Nephron (organoid): ENCODE measurements at regions not wholly inside any gene's neighbourhood (a gene's known extent, or its start where the extent isn't known, plus 50 kb on each side); places are given as distances from the start of the nearest gene placed in this dataset.

Experiments used
- H3K27ac Mint-ChIP-seq, 3 experiments: 2 replicates each; pipeline ENCODE4 v1.8.0; 2020; ENCODE audit warnings: mixed read lengths in 3 of 3, mild to moderate bottlenecking in 2 of 3, moderate library complexity in 1 of 3
- H3K27me3 Mint-ChIP-seq: 2 replicates; pipeline ENCODE4 v1.8.0; 2021; ENCODE audit warnings: low read depth, mild to moderate bottlenecking, moderate library complexity, mixed read lengths
- H3K36me3 Mint-ChIP-seq: 2 replicates; pipeline ENCODE4 v1.8.0; 2020; ENCODE audit warnings: low read depth, mixed read lengths
- H3K4me1 Mint-ChIP-seq: 2 replicates; pipeline ENCODE4 v1.8.0; 2020; ENCODE audit warnings: mixed read lengths
- H3K4me3 Mint-ChIP-seq, 3 experiments: 2 replicates each; pipeline ENCODE4 v1.8.0; 2020; ENCODE audit warnings: mild to moderate bottlenecking in 3 of 3, mixed read lengths in 3 of 3, moderate library complexity in 2 of 3
- H3K9me3 Mint-ChIP-seq: 2 replicates; pipeline ENCODE4 v1.8.0; 2020; ENCODE audit warnings: mixed read lengths
- TF ChIP-seq, protein P1 (sequence below), 3 experiments: fragments of 200-600 bp; sonication (generic); IDR thresholded peaks; one replicate each; pipeline ENCODE4 v1.5.0; 2021; ENCODE audit warnings: antibody characterized with exemption in 3 of 3; ENCODE audit not compliant: unreplicated experiment in 3 of 3

DNA sequence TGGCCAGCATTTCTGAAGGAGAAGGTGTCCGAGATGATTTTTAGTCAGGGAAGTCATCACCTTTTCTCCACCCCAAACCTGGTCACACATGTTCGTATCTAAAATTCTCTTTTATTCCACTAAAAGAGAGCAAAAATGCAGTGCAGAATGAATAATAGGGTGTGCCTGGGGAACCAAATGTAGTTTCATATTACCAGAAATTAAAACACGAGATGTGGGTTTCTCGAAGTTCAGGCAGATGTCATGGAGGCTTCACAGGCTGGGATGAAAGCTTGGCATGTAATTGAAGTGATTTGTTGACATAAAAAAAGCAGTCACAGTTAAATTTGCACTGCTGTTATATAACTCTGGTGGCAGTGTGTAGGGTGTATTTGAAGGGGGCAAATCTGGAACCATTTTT is 165.5 kb upstream of the PDE5A start:
- Mint-ChIP-seq H3K36me3 (no peaks in the 10 kb centered on the region), H3K27ac (peak overlapping the region in 1 of 3 experiments; percentile 46), H3K9me3 (no peaks in the 10 kb centered on the region), H3K4me3 (no peak overlapping the region), H3K4me1 (peaks cover 5% of the 10 kb centered on the region), H3K27me3 (no peaks in the 10 kb centered on the region)
- TF ChIP-seq, protein P1, sequence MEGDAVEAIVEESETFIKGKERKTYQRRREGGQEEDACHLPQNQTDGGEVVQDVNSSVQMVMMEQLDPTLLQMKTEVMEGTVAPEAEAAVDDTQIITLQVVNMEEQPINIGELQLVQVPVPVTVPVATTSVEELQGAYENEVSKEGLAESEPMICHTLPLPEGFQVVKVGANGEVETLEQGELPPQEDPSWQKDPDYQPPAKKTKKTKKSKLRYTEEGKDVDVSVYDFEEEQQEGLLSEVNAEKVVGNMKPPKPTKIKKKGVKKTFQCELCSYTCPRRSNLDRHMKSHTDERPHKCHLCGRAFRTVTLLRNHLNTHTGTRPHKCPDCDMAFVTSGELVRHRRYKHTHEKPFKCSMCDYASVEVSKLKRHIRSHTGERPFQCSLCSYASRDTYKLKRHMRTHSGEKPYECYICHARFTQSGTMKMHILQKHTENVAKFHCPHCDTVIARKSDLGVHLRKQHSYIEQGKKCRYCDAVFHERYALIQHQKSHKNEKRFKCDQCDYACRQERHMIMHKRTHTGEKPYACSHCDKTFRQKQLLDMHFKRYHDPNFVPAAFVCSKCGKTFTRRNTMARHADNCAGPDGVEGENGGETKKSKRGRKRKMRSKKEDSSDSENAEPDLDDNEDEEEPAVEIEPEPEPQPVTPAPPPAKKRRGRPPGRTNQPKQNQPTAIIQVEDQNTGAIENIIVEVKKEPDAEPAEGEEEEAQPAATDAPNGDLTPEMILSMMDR (IDR thresholded peaks at IDR 0.05; ENCODE audit: unreplicated experiment in 3 of 3) = no peak

DNA sequence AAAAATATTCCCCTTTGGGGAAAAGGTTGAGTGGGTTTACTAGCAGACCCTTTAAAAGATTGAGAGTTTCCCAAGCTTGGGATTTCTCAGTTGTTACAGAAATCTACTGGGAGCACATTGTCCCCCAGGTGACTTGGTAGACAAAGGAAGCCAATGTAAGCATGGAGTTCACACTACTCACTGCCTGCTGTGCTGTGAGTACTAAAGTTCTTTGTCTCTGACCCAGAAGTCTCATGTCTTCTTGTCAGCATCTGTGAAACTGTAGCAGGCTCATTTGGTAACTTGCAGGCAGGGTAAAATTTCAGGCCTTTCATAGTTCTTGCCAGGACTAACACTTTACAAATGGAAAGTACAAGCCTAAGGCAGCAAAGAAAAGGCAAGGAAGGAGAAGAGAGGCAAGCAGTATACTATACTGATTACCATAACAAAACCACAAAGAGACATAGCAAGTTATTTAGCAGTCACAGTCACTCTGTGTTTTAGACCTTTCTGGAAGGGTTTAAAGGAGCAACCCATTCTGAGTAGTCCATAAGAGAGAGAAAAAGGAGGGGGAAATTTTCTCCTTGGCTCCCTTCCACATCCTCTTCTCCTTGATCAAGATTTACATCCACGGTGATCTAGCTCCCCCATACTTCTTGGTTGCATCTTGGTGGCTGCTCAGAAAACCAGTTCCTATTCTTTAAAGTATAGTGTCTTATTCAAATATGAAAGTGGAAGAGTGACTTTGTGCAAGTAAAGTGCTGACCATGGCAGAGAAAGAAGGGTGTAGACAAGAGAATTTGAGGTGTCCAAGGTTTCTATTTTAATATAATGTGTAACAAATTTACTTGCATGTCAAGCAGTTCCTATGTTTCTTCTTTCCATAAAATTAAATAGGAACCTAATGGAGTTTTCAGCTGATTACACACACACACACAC is 160.0 kb upstream of the PDE5A start:
- TF ChIP-seq, protein P1 (IDR thresholded peaks at IDR 0.05; ENCODE audit: unreplicated experiment in 3 of 3) = no peak
- H3K4me3 Mint-ChIP-seq = no peak overlapping the region
- H3K4me1 Mint-ChIP-seq = no peaks in the 10 kb centered on the region
- H3K36me3 Mint-ChIP-seq = peaks cover 3% of the 10 kb centered on the region
- no peak overlapping the region for H3K27ac Mint-ChIP-seq
- peaks cover 10% of the 10 kb centered on the region for H3K9me3 Mint-ChIP-seq
- H3K27me3 Mint-ChIP-seq = no peaks in the 10 kb centered on the region

DNA sequence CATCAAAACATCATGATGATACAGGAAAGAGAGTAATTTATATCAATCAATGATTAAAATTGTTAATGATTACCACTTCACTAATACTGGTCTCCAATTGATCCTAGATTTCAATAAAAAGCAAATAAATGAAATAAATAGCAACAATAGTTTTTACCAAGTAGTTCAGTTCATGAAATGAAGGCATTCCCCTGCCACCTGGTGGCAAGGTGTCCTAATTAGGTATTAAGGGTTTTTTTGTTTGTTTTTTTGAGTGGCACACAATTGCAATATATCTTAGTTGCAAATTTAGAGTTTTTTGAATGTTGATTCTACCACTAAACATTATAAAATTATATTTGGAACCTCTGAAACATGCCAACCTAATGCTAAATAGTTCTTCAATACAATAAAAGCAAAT is 157.4 kb upstream of the PDE5A start:
- TF ChIP-seq, protein P1 (IDR thresholded peaks at IDR 0.05; ENCODE audit: unreplicated experiment in 3 of 3) = peak in 1 of 3 experiments; percentile 18

DNA sequence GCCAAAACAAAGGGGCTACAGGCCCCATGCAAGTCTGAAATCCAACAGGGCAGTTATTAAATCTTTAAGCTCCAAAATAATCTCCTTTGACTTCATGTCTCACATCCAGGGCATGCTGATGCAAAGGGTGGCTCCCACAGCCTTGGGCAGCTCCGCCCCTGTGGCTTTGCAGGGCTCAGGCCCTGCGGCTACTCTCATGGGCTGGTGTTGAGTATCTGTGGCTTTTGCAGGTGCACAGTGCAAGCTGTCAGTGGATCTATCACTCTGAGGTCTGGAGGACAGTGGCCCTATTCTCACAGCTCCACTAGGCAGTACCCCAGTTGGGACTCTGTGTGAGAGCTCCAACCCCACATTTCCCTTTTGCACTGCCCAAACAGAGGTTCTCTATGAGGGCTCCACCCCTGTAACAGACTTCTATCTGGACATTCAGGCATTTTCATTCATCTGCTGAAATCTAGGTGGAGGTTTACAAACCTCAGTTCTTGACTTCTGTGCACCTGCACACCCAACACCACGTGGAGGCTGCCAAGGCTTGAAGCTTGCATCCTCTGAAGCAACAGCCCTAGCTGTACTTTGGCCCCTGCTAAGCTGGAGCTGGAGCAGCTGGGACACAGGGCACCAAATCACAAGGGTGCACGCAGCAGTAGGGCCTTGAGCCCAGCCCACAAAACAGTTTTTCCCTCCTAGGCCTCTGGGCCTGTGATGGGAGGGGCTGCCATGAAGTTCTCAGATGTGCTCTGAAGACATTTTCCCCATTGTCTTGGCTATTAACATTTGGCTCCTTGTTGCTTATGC is 154.8 kb upstream of the PDE5A start:
- H3K9me3 Mint-ChIP-seq = peaks cover 14% of the 10 kb centered on the region
- peaks cover 3% of the 10 kb centered on the region for H3K36me3 Mint-ChIP-seq
- no peaks in the 10 kb centered on the region for H3K27me3 Mint-ChIP-seq
- TF ChIP-seq, protein P1 (IDR thresholded peaks at IDR 0.05; ENCODE audit: unreplicated experiment in 3 of 3) = no peak
- peaks cover 10% of the 10 kb centered on the region for H3K4me1 Mint-ChIP-seq
- no peak overlapping the region for H3K4me3 Mint-ChIP-seq
- H3K27ac Mint-ChIP-seq = no peak overlapping the region

More for the DNA sequence above, 157.4 kb upstream of the PDE5A start:
- Mint-ChIP-seq H3K27me3 (no peaks in the 10 kb centered on the region), H3K27ac (no peak overlapping the region), H3K36me3 (peaks cover 3% of the 10 kb centered on the region), H3K4me1 (no peaks in the 10 kb centered on the region), H3K4me3 (no peak overlapping the region), H3K9me3 (peaks cover 14% of the 10 kb centered on the region)

DNA sequence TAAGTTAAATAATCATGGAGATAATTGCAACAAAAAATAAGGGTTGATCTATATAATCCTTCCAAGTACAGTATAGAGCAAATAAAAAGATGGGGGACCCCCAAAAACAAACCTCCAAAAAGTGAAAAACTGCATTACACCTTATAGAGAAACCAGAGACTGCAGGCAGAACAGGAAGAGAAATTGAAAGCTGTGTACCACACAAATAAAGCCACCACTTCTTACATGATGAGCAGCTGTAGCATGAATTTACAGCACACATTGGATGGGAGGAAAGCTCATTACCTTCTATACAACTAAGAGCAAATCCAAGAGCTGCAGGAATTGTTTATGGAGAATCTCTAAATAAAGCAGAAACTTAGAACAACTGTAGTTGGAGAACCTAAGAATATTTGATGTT is 152.4 kb upstream of the PDE5A start:
- TF ChIP-seq, protein P1 (IDR thresholded peaks at IDR 0.05; ENCODE audit: unreplicated experiment in 3 of 3) = no peak
- H3K9me3 Mint-ChIP-seq = peaks cover 14% of the 10 kb centered on the region
- H3K4me1 Mint-ChIP-seq = peaks cover 10% of the 10 kb centered on the region
- peak overlapping the region in 2 of 3 experiments; percentile 76 to 86 for H3K27ac Mint-ChIP-seq
- H3K4me3 Mint-ChIP-seq = no peak overlapping the region
- no peaks in the 10 kb centered on the region for H3K27me3 Mint-ChIP-seq
- H3K36me3 Mint-ChIP-seq = peaks cover 3% of the 10 kb centered on the region
